Activated CD8-positive, alpha-beta memory T cell treated with anti-CD3 and anti-CD28 coated beads, Interleukin-2, amount 50 U/mL, for 48 hours (primary cell): ENCODE measurements at regions not wholly inside any gene's neighbourhood (a gene's known extent, or its start where the extent isn't known, plus 50 kb on each side); places are given as distances from the start of the nearest gene placed in this dataset.

ENCODE experiments used
- DNase-seq: peaks from one replicate; pipeline ENCODE4 v3.0.0-alpha.2; 2020

DNA sequence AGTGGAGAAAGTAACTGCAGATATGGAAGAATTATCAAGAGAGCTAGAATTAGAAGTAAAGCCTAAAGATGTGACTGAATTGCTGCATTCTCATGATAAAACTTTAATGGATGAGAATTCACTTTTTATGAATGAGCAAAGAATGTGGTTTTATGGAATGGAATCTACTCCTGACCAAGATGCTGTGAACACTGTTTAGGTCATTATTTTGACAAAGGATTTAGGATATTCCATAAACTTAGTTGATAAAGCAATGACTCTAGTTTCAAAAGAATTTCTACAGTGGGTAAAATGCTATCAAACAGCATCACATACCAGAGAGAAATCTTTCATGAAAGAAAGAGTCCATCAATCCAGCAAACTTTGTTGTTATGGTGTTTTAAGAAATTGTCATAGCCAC lies 1317.7 kb upstream of the ACVR2A start:
- DNase-seq: no peak

DNA sequence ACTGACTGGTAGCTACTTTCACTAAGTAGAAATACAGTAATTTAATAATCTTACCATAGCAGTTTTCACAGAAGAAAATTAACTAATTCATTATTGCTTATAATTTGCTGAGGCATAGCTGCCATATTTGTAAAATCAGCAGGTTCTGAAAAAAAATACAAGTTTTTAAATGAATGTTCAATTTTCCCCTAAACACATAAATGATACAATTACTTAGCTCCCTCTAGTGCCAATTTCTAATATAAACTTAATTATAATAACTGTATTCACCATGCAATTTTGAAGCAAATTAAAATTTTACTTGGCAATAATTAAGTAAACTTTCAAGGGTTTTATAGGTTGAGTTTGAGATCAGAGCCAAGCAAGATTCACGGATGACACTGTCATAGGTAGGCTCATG lies 1321.6 kb upstream of the ACVR2A start:
- DNase-seq: no peak

DNA sequence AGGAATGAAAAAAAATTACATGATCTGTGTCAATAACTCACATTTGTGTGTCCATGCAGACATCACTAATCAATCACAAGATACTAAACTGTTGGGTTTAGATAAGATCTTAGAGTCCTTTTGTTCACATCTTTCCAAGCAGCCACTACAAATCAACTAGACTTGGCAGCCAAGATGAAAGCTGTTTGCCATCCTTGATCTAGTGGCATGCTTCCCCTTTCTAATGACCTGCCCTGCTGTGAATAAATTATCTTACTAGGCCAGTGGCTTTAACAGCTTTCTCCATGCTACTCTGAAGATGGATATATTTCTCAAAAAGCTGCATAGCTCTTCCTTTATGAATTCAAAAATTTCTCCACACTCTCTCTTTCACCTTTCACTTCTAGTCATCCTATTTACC lies 1338.0 kb upstream of the ACVR2A start:
- DNase-seq: no peak

DNA sequence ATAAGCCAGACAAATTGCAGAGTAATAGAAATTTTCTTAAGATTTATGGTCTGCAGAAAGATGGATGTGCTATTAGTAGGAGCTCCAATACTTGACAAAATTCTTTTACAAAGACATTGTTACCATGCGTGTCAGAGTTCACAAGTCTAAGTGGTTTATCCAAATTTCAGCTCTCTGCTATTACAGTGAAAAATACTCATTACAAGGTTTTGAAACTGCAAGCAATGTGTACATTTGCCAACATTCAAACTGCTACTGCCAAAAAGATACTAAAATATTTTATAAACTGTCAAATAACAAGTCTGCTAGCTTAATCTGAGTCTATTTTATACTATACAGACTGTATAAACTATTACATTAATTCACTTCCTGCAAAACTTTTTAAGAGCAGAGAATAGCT lies 1341.5 kb upstream of the ACVR2A start:
- DNase-seq: no peak

DNA sequence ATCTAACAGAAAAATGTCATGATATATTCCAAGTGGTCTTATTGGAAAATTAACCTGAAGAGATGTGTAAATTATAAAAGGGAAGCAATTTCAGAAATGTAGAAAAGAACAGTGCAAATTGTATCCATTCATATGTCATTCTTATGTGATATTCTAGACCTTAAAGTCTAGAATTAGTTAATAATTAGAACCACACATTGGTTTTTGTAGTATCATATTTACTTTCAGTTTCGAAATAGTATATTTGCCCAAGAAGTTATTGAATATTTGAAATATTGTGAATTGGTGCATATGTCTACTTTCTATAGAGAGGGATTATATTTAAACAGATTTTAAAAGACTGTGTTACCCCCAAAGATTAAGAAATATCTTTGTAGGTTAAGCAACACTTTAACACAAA lies 1348.6 kb upstream of the ACVR2A start:
- DNase-seq: no peak

DNA sequence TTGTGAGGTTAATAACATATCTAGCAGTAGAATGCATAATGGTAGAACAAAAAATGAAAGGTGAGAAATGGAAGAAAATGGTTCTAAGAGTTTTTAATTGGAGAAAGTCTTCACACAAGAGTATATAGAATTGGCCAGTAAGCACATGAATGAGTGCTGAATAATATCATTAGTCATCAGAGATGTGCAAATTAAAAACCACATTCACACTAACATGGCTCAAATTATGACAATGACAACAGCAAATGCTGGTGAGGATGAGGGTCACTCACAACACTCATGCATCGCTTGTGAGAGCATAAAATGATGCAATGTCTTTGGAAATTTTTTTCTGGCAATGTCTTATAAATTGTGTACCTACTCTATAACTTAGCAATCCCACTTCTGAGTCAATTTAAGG lies 1355.4 kb upstream of the ACVR2A start:
- DNase-seq: no peak

DNA sequence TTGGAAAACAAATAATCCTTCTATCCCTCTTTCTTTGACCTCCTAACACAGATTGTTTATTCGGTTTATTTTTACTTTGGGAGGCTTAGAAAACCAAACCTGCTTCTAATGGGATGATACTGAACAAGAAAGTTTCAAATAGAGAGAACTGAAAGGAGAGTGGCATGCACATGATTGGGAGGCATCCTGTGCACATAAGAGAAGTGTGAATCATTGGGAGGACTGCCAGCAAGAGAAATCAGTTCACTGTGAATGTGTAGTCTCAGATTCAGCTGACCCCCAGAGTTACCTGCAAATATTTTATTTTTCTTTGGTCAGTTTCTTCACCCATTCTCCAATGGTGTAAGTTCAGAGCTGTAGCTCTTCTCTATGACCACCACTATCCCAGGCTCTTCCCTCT lies 1363.2 kb upstream of the ACVR2A start:
- DNase-seq: no peak

DNA sequence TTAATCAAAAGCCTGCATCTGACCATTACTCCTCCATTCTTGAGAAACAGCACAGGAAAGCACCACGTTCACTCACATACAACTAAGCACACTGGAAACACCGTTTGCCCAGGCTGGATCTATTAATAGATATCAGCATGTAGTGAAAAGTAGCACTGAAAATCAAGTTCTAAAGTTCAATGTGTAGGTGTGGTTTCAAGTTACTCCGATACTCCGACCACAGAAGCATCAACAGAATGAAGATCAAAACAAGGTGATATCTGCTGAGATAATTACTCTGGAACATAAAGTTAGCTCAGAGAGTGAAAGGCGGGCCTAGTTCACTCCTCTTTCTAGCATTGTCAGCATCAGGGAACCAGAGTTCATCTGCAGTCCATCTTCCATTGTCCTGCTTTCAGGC lies 1367.4 kb upstream of the ACVR2A start:
- DNase-seq: no peak

DNA sequence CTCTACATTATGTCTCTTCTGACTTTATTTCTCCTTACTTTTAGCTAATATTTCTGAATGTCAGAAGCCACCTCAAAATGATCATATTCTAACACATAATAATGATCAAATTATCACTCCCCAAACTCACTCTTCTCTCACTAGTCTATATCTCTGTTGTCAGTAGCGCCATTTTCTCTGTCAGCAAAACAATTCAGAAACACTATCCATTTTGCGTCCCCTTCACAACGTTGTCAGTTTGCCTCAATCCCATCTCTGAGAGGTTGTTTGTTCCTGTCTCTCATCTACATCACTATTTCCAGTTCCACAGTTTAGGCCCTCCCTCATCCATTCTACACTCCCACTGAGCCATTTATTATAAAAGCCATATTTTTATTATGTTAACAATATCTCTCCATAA lies 1376.3 kb upstream of the ACVR2A start:
- no peak for DNase-seq

DNA sequence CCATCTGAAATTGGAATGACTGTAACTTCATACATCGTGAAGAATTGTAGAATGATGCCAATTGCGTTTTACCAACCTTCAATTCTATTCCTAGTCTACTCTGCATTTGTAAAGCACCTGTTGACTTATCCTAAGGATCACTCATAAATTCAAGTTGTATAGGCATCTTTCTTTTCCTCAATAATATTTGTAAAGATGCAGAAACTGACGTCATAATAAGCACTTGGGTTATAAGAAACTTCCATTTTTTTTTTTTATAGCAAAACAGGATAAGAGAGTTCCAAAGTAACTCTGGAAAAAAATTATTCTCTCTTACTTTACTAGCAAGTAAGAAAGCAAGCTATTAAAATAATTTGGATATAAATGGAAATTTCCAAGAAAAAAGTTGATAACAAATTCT lies 1377.4 kb upstream of the ACVR2A start:
- no peak for DNase-seq

DNA sequence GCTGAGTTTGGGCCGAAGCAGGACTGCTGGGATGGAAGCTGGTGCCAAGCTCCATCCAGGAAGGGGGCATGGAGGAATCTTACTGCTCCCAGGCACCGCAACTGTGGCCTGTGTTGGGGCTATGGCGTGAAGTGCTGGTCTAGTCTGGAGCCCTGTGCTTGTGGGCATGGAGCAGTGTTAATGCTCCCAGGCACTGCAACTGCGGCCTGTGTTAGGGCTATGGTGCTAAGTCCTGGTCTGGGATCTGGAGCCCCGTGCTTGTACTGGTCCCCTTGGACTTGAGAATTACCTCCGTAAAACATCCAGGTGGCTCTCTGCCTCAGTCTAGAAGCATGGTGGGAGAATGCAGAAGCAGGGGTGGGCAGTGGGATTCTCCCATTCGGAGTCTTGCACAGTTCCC lies 1379.4 kb upstream of the ACVR2A start:
- DNase-seq: no peak

DNA sequence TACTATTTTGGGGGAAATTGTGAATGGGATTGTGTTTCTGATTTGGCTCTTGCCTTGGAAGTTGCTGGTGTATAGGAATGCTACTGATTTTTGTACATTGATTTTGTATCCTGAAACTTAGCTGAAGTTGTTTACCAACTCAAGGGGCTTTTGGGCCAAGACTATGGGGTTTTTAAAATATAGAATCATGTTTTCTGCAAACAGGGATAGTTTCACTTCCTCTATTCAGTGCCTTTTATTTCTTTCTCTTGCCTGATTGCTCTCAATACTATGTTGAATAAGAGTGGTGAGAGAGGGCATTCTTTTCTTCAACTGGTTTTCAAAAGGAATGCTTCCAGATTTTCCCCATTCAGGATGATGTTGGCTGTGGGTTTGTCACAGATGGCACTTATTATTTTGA lies 1383.8 kb upstream of the ACVR2A start:
- no peak for DNase-seq

DNA sequence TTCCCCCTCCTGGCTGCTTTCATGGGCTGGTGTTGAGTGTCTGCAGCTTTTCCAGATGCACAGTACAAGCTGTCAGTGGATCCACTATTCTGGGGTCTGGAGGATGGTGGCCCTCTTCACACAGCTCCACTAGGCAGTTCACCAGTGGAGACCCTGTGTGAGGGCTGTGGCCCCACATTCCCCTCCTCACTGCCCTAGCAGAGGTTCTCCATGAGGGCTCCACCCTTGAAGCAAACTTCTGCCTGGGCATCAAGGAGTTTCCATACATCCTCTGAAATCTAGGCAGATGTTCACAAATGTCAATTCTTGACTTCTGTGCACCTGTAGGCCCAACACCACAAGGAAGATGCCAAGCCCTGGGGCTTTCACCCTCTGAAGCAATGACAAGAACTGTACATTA lies 1386.2 kb upstream of the ACVR2A start:
- DNase-seq: no peak

DNA sequence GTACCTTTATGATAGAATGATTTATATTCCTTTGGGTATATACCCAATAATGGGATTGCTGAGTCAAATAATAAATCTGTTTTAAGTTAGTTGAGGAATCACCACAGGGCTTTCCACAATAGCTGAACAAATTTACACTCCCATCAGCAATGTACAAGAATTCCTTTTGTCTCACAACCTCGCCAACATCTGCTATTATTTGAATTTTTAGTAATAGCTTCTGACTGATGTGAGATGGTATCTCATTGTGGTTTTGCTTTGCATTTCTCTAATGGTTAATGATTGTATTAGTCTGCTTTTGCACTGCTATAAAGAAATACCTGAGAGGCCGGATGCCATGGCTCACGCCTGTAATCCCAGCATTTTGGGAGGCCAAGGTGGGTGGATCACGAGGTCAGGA lies 1387.6 kb upstream of the ACVR2A start:
- no peak for DNase-seq

DNA sequence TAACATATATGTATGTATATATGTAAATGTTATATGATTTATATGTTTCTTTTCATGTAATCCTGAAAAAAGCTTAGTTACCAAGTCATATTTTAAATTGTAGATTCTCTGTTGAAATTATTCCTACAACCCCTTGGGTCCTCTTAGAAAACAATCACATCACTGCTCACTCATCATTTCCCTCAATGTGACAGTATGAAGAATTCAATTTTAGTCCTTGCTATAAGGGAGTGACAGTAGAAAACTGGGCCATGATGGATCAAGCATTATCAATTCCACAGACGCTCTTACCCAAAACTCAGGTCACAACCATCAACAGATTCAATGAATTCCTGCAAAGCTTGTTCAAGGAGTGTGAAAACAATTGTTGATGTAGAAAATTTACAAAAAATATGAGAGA lies 1389.5 kb upstream of the ACVR2A start:
- no peak for DNase-seq

DNA sequence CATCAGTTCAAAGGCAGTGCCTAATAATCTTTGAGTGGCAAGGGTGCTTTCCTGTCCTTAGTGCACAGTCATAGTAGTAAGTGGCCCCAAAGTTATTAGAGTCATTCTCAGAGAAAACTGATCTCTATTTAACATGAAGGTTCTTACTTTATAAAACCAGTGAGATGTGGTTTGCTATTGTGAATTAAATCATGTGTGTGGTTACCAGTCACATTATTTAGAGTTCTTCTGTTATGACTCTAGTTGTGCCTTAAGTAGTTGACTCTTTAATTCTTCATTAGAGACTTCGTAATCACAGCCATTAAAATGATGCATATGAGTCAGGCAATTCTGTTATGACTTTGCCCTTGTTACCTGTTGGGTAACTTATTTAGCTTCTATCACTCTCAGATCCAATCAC lies 1392.9 kb upstream of the ACVR2A start:
- DNase-seq: no peak

DNA sequence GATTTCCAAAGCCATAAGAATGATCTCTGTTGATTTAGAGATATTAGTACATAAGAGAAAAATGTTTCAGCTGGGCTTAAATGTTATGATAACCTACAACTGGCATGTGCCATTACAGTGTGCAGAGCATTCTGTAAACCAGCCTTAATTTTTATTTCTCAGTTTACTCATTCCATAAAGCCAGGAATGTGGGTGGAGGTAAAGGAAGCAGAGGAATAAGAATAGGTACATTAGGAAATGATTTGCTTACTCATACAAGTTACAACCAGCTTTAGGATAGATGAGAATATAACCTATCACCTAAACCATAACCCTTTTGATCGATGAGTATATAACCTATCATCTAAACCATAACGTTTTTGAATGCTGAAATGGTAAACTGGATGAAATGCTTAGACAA lies 1394.7 kb upstream of the ACVR2A start:
- DNase-seq: no peak

DNA sequence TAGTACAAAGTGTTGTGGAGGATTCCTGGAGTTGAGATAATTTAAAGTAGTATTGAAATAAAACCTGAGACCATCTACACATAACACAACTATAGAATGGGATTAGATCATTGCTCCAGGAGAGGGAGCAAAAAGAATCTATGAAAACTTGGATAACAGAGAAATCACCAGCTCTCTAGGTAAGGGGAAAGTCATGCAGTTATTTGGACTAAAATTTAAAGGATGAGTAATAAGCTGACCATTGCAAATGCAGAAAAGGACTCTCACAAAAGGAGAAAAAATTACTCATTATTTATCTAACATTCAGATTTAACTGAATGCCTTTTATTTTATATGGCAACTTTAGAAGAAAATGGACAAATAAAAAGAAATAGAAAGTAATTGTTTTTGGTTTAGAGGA lies 1399.8 kb upstream of the ACVR2A start:
- no peak for DNase-seq

DNA sequence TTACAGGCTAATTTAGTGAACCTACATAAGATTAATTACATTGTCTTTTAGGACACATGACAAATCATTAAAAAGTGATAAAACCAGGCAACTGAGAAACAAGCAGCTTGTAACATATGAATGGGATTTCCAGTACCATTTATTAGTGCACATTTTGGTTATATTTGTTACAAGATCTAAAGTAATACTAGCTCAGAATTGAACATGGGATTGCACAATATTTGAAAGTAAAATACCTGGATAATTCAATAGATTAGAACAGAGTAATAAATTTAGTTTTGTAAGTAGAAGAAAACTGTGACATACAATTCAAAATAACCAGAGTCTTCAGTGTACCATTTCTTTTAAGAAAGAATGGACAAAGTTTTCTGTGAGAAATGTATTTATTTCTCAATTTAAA lies 1400.7 kb upstream of the ACVR2A start:
- no peak for DNase-seq

DNA sequence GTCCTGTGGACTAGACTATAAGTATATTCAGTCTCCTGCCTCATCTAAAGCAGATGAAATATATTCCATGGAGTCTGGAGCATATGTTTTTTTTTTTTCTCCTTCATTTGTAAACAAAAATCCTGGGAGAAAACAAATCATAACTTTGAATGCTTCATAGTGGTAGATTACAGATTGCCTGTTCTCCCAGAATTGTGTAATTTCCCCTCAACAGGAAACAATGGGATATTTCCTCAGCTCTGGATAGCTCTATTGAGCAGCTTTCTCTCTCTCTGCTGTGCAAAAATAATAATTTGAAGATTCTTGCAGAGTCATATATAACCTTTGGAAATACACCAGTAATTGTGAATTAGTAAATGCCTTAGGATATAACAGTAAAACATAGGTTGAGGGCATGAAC lies 1406.6 kb upstream of the ACVR2A start:
- no peak for DNase-seq

DNA sequence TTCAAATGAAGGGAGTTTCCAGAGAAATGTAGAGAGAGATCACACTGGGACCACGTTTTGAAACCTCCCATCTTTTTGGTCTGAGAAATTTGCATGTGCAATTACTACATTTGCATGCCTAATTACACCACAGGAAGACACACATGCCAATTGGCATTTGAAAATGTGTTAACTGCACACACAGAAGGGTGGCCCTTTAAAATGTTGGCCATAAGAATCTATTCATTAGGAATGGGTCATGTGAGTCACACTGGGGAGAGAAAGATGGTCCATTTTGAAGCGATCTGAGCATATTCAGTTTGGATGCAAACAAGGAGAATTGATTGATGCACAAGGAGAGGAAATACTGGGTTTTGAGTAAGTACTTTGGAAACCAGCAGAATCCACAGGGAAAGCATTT lies 1407.1 kb upstream of the ACVR2A start:
- DNase-seq: no peak

DNA sequence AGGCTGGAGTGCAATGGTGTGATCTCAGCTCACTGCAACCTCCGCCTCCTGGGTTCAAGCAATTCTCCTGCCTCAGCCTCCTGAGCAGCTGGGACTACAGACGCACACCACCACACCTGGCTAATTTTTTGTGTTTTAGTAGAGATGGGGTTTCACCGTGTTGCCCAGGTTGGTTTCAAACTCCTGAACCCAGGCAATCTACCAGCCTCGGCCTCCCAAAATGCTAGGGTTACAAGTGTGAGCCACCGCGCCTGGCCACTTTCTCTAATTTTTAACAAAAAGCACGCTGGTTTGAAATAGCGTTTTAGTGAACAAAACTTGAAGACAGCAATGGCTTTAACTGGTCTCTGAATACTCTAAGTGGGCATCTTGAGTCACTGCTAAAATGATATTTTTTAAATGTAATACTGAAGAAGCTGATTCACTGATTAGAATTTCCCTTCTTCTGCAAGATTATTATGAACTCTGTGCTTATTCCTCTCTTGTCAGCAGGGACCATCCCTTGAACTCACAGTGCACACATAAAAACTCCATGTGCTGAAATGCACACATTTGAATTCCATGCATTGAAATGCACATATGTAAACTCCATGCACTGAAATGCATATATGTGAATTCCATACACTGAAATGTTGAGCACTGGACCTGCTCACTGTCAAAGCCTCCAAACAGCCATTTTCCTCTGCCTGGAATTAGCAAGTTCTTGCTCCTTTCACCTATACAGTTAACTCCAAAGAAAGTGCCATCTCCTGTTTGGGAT lies 1411.5 kb upstream of the ACVR2A start:
- no peak for DNase-seq

DNA sequence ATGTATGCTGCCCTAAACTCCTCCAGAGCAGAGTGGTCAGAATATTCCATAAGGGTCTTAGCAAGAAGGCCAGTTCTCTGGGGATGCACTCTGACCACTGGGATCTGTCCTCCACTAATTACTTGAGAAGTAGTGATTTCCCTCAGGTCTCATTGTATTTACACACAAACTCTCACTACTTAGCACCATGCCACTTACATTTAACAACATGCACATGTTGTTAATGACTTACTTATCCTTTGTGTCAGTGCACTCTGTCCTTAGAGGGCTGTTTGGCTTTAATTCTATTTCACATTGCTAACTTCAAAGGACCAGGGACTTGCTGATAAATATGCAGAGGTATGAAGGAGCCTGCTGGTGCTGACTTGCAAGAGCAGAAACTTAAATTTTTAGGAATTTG lies 1415.5 kb upstream of the ACVR2A start:
- DNase-seq: no peak

DNA sequence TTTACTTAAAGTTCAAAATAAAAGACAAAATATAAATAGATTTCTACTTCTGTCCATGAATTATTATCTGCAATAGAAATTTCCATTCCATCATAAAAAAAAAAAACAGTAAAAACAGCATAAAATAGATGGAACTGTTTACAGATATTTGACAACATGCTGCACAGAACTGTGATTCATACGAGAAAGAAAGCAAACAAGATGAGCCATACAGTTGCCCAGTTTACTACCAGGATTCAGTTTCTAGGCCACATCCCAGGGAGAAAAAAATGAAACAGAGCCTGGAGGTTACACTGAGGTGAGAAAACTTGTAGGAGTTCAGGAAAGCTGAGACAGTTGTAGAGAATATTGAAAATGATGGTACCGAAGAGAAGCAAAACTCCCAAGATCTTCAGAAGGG lies 1426.9 kb upstream of the ACVR2A start:
- DNase-seq: no peak

DNA sequence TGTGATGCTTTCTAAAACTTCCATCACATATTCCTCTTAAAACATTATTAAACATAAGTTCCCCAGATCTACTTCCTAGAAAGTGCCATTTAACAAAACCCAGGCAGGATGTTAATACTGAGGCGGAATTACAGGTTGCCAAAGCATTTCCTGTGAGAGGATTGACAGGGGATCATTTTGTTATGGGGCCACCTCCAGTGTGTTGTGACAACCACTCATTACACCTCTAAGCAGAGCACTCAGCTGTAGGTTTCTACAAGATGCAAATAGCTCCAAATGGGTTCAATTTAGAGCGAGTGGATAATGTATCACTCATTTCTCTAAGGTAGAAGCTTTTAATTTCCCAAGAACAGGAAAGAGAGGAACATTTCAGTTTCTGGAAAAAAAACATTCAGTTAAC lies 1429.5 kb upstream of the ACVR2A start:
- DNase-seq: no peak

DNA sequence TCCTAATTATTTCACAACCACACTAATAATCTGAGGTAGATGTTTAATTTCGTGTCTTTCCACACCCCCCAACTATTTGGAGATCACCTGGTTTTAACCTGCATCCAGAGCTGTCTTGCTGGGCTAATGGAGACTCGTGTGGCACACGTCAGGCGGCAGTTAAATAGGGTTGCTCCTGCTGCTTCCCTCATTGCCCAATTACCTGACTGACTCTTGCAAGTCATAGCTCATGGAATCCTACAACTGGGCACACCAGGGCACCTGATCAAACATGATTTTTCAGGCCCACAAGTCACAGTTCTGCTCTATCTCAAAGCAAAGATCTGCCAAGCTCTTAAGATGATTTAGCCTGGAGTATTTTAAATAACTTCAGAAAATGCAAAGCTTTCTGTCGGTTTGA lies 1430.4 kb upstream of the ACVR2A start:
- DNase-seq: no peak
